ENCODE measurements at regions not wholly inside any gene's neighbourhood (a gene's known extent, or its start where the extent isn't known, plus 50 kb on each side); places are given as distances from the start of the nearest gene placed in this dataset.

GRCh38 chrX:9279234-9279544 is 185.7 kb upstream of the TBL1X start:
- 37 to 47% (median 42%) methylated on average over 3 of the region's 3 CpGs for WGBS, 5 donors
- no peak for TF ChIP-seq CTCF (IDR thresholded peaks at IDR 0.05 in 8 of 11, conservative IDR thresholded peaks at IDR 0.05 in 3 of 11)
- TF ChIP-seq POLR2A (IDR thresholded peaks at IDR 0.05): no peak
- no peak for TF ChIP-seq POLR2AphosphoS5 (IDR thresholded peaks at IDR 0.05)
- peaks cover 0 to 1% (median 0%) of the 10 kb centered on the region in 8 donors for H3K9me3 ChIP-seq
- no peaks in the 10 kb centered on the region for H3K27me3 ChIP-seq (replicated peaks in 1 of 7)
- peak overlapping the region in 4 of 8 donors; percentile 20 to 53 (median 36) for H3K27ac ChIP-seq
- no peak for DNase-seq
- H3K4me3 ChIP-seq: no peak overlapping the region
- H3K4me1 ChIP-seq: peaks cover 0 to 2% (median 0%) of the 10 kb centered on the region in 6 donors
- intact Hi-C loops (cut with DNase I; ENCODE audit: low total_unique reads): no loop called here
- H3K36me3 ChIP-seq: no peaks in the 10 kb centered on the region

GRCh38 chrX:9280831-9281230 is 184.0 kb upstream of the TBL1X start:
- no peak overlapping the region for H3K27ac ChIP-seq
- WGBS, 5 donors: 88 to 97% (median 95%) methylated on average over 6 of the region's 6 CpGs

GRCh38 chrX:9282325-9282724 is 182.5 kb upstream of the TBL1X start:
- DNase-seq: no peak
- Histone ChIP-seq H3K4me1 (peaks cover 0 to 2% (median 0%) of the 10 kb centered on the region in 6 donors), H3K27ac (no peak overlapping the region), H3K36me3 (no peaks in the 10 kb centered on the region), H3K27me3 (replicated peaks in 1 of 7) (no peaks in the 10 kb centered on the region), H3K4me3 (no peak overlapping the region), H3K9me3 (no peaks in the 10 kb centered on the region)
- 43 to 55% (median 55%) methylated on average over 2 of the region's 2 CpGs for WGBS, 5 donors
- intact Hi-C loops (cut with DNase I; ENCODE audit: low total_unique reads): no loop called here
- TF ChIP-seq CTCF (IDR thresholded peaks at IDR 0.05 in 8 of 11, conservative IDR thresholded peaks at IDR 0.05 in 3 of 11) (no peak), POLR2AphosphoS5 (IDR thresholded peaks at IDR 0.05) (no peak), POLR2A (IDR thresholded peaks at IDR 0.05) (no peak)

More at GRCh38 chrX:9280831-9281230, 184.0 kb upstream of the TBL1X start:
- Histone ChIP-seq H3K27me3 (replicated peaks in 1 of 7) (no peaks in the 10 kb centered on the region), H3K9me3 (no peaks in the 10 kb centered on the region), H3K4me1 (peaks cover 0 to 2% (median 0%) of the 10 kb centered on the region in 6 donors), H3K36me3 (no peaks in the 10 kb centered on the region), H3K4me3 (no peak overlapping the region)
- no peak for DNase-seq
- intact Hi-C loops (cut with DNase I; ENCODE audit: low total_unique reads): no loop called here
- TF ChIP-seq POLR2AphosphoS5 (IDR thresholded peaks at IDR 0.05) (no peak), POLR2A (IDR thresholded peaks at IDR 0.05) (no peak), CTCF (IDR thresholded peaks at IDR 0.05 in 8 of 11, conservative IDR thresholded peaks at IDR 0.05 in 3 of 11) (no peak)

GRCh38 chrX:9285342-9285771 is 179.5 kb upstream of the TBL1X start:
- H3K27ac ChIP-seq: no peak overlapping the region
- H3K36me3 ChIP-seq: no peaks in the 10 kb centered on the region
- 9 to 39% (median 18%) methylated on average over 7 of the region's 7 CpGs for WGBS, 5 donors
- DNase-seq: no peak
- intact Hi-C loops (cut with DNase I; ENCODE audit: low total_unique reads): no loop called here
- peaks cover 0 to 10% (median 0%) of the 10 kb centered on the region in 7 donors for H3K27me3 ChIP-seq (replicated peaks in 1 of 7)
- no peaks in the 10 kb centered on the region for H3K9me3 ChIP-seq
- TF ChIP-seq POLR2A (IDR thresholded peaks at IDR 0.05) (no peak), CTCF (IDR thresholded peaks at IDR 0.05 in 8 of 11, conservative IDR thresholded peaks at IDR 0.05 in 3 of 11) (no peak), POLR2AphosphoS5 (IDR thresholded peaks at IDR 0.05) (no peak)
- H3K4me3 ChIP-seq: no peak overlapping the region
- H3K4me1 ChIP-seq: no peaks in the 10 kb centered on the region
